Large intestine (tissue), 3 donors: ENCODE measurements at regions not wholly inside any gene's neighbourhood (a gene's known extent, or its start where the extent isn't known, plus 50 kb on each side); places are given as distances from the start of the nearest gene placed in this dataset.

ENCODE experiments used
- DNase-seq, 2 donors: peaks; one replicate each; pipeline versions ENCODE4 v3.0.0 to v3.0.0-alpha.2; 2013
- H3K27ac ChIP-seq: one replicate; pipeline ENCODE4 v1.5.1; 2013; ENCODE audit warnings: low read length
- H3K27me3 ChIP-seq: 2 replicates; pipeline ENCODE4 v1.6.1; 2013; ENCODE audit warnings: low read length; ENCODE audit not compliant: control insufficient read depth, insufficient read depth
- H3K36me3 ChIP-seq: 2 replicates; pipeline ENCODE4 v1.6.1; 2013; ENCODE audit warnings: low read length; ENCODE audit not compliant: control insufficient read depth, insufficient read depth
- H3K4me1 ChIP-seq: one replicate; pipeline ENCODE4 v1.6.1; 2013; ENCODE audit warnings: low read length; ENCODE audit not compliant: control insufficient read depth, insufficient read depth
- H3K4me3 ChIP-seq: one replicate; pipeline ENCODE4 v1.5.1; 2013; ENCODE audit warnings: low read length
- H3K9me3 ChIP-seq: one replicate; pipeline ENCODE4 v1.6.1; 2013; ENCODE audit warnings: mild to moderate bottlenecking, low read depth, low read length, moderate library complexity; ENCODE audit not compliant: control insufficient read depth
- WGBS: methylation state at CpG from one replicate; pipeline ENCODE4 v1.1.5; 2013; ENCODE audit warnings: low lambda C conversion rate; ENCODE audit not compliant: insufficient coverage; 5-methylcytosine and 5-hydroxymethylcytosine counted together

GRCh38 chr3:99376926-99377325 is 261.5 kb upstream of the COL8A1 start:
- H3K27ac ChIP-seq, result no peak overlapping the region
- no peaks in the 10 kb centered on the region for H3K36me3 ChIP-seq
- no peaks in the 10 kb centered on the region for H3K27me3 ChIP-seq
- no CpG with 5 or more reads among the region's 3 CpGs for WGBS
- no peaks in the 10 kb centered on the region for H3K4me1 ChIP-seq
- H3K4me3 ChIP-seq, result no peak overlapping the region
- no peaks in the 10 kb centered on the region for H3K9me3 ChIP-seq
- no peak for DNase-seq

- no CpG with 5 or more reads among the region's 2 CpGs for WGBS
- no peak for DNase-seq
- Histone ChIP-seq H3K27me3 (no peaks in the 10 kb centered on the region), H3K4me3 (no peak overlapping the region), H3K4me1 (no peaks in the 10 kb centered on the region), H3K36me3 (no peaks in the 10 kb centered on the region), H3K27ac (no peak overlapping the region), H3K9me3 (no peaks in the 10 kb centered on the region)
Measured at GRCh38 chr3:99373846-99374210, 264.6 kb upstream of the COL8A1 start.

- H3K27ac ChIP-seq, result no peak overlapping the region
- no peaks in the 10 kb centered on the region for H3K27me3 ChIP-seq
- H3K4me1 ChIP-seq, result no peaks in the 10 kb centered on the region
- DNase-seq, result no peak
- no peaks in the 10 kb centered on the region for H3K36me3 ChIP-seq
- WGBS, result 0% methylated on average over 1 of the region's 4 CpGs
- no peak overlapping the region for H3K4me3 ChIP-seq
- no peaks in the 10 kb centered on the region for H3K9me3 ChIP-seq
Measured at GRCh38 chr3:99373088-99373845, 265.1 kb upstream of the COL8A1 start.

GRCh38 chr3:99366663-99367429 is 271.5 kb upstream of the COL8A1 start:
- H3K4me3 ChIP-seq, result no peak overlapping the region
- no peaks in the 10 kb centered on the region for H3K9me3 ChIP-seq
- H3K36me3 ChIP-seq, result no peaks in the 10 kb centered on the region
- no peaks in the 10 kb centered on the region for H3K27me3 ChIP-seq
- DNase-seq, result no peak
- H3K27ac ChIP-seq, result no peak overlapping the region
- WGBS, result 100% methylated on average over 4 of the region's 5 CpGs
- no peaks in the 10 kb centered on the region for H3K4me1 ChIP-seq

GRCh38 chr3:99365979-99366378 is 272.4 kb upstream of the COL8A1 start:
- Histone ChIP-seq H3K27ac (no peak overlapping the region), H3K9me3 (no peaks in the 10 kb centered on the region), H3K27me3 (no peaks in the 10 kb centered on the region), H3K4me1 (no peaks in the 10 kb centered on the region), H3K36me3 (no peaks in the 10 kb centered on the region), H3K4me3 (no peak overlapping the region)
- no CpG with 5 or more reads among the region's 1 CpG for WGBS
- DNase-seq, result no peak

GRCh38 chr3:99365396-99365795 is 273.0 kb upstream of the COL8A1 start:
- H3K9me3 ChIP-seq, result no peaks in the 10 kb centered on the region
- H3K4me3 ChIP-seq, result no peak overlapping the region
- H3K4me1 ChIP-seq, result no peaks in the 10 kb centered on the region
- no peaks in the 10 kb centered on the region for H3K27me3 ChIP-seq
- no peak for DNase-seq
- H3K27ac ChIP-seq, result no peak overlapping the region
- no peaks in the 10 kb centered on the region for H3K36me3 ChIP-seq

- WGBS, result 100% methylated on average over 1 of the region's 1 CpG
- DNase-seq, result no peak
- Histone ChIP-seq H3K27me3 (no peaks in the 10 kb centered on the region), H3K4me1 (no peaks in the 10 kb centered on the region), H3K36me3 (no peaks in the 10 kb centered on the region), H3K4me3 (no peak overlapping the region), H3K27ac (no peak overlapping the region), H3K9me3 (no peaks in the 10 kb centered on the region)
Measured at GRCh38 chr3:99357131-99357530, 281.3 kb upstream of the COL8A1 start.

GRCh38 chr3:99356696-99357095 is 281.7 kb upstream of the COL8A1 start:
- DNase-seq, result no peak
- WGBS, result 100% methylated on average over 1 of the region's 2 CpGs
- Histone ChIP-seq H3K27ac (no peak overlapping the region), H3K4me3 (no peak overlapping the region), H3K36me3 (no peaks in the 10 kb centered on the region), H3K4me1 (no peaks in the 10 kb centered on the region), H3K27me3 (no peaks in the 10 kb centered on the region), H3K9me3 (no peaks in the 10 kb centered on the region)

GRCh38 chr3:99355465-99355864 is 282.9 kb upstream of the COL8A1 start:
- no peaks in the 10 kb centered on the region for H3K4me1 ChIP-seq
- H3K9me3 ChIP-seq, result no peaks in the 10 kb centered on the region
- no peaks in the 10 kb centered on the region for H3K36me3 ChIP-seq
- H3K27me3 ChIP-seq, result no peaks in the 10 kb centered on the region
- no peak overlapping the region for H3K4me3 ChIP-seq
- DNase-seq, result no peak
- WGBS, result no CpG with 5 or more reads among the region's 2 CpGs
- H3K27ac ChIP-seq, result no peak overlapping the region

- H3K4me3 ChIP-seq, result no peak overlapping the region
- H3K36me3 ChIP-seq, result no peaks in the 10 kb centered on the region
- H3K27ac ChIP-seq, result no peak overlapping the region
- no peaks in the 10 kb centered on the region for H3K9me3 ChIP-seq
- WGBS, result 37% methylated on average over 2 of the region's 3 CpGs
- no peak for DNase-seq
- H3K27me3 ChIP-seq, result no peaks in the 10 kb centered on the region
- no peaks in the 10 kb centered on the region for H3K4me1 ChIP-seq
Measured at GRCh38 chr3:99352811-99353210, 285.6 kb upstream of the COL8A1 start.

- WGBS, result no CpG with 5 or more reads among the region's 3 CpGs
- H3K36me3 ChIP-seq, result no peaks in the 10 kb centered on the region
- no peaks in the 10 kb centered on the region for H3K9me3 ChIP-seq
- no peaks in the 10 kb centered on the region for H3K27me3 ChIP-seq
- H3K4me1 ChIP-seq, result no peaks in the 10 kb centered on the region
- H3K4me3 ChIP-seq, result no peak overlapping the region
- DNase-seq, result no peak
- H3K27ac ChIP-seq, result no peak overlapping the region
Measured at GRCh38 chr3:99351122-99351521, 287.3 kb upstream of the COL8A1 start.
